HG03469 (cell line): ENCODE measurements at regions not wholly inside any gene's neighbourhood (a gene's known extent, or its start where the extent isn't known, plus 50 kb on each side); places are given as distances from the start of the nearest gene placed in this dataset.
"Not testable (repeated sequence)": the region's sequence is repeated elsewhere in the genome, so short reads cannot be mapped to it uniquely, and the experiment has no call there.

Source experiments
- ATAC-seq: cut with Tn5 transposase; IDR thresholded peaks from one replicate; pipeline ENCODE4 v1.9.1; 2021; ENCODE audit warnings: mild to moderate bottlenecking, moderate library complexity, moderate number of reproducible peaks; ENCODE audit not compliant: unreplicated experiment

DNA sequence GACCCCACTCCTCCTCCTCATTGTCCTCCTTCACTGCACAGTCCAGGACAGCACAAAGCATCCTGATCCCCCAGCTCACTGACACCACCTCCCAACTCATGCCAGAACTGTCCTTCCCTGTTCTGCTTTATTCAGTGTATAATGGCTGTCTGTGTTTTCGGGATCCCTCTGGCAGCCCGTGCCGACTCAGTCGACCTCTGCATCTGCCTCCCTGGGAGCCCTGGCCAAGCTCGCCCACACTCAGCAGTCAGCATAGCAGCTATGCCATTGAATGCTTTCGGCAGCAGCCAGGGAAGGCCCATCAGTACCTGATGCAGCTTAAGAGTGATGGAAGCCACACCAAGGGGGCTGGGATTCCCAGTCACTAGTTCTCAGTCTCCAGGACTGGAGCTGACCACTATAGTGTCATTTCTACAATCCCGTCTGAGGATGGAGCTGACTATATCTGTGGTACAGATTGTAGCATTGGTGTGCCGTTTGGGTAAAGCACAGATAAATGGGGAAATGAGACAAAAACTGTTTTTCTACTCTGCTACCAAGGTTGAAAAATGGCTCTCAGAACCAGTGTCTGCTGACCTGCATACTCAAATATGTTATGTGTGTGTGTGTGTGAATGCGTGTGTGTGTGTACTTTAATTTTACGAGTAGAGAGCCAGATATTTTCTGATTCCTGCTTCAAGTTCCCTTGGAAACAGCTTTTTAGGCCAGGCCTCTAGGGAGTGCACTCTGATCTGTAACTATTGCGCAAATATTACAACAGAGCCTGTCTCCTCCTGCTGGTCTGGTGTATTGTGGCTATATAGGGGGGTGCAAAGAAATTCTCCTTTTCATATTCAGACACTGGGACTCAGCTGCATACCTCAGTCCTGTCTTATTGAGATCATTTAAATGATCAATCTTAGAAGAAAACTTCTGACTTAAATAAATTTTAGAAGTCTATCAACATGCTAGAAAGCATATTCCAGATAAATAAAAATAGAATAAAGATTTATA is 78.8 kb upstream of the TOP3B start:
- no peak for ATAC-seq

DNA sequence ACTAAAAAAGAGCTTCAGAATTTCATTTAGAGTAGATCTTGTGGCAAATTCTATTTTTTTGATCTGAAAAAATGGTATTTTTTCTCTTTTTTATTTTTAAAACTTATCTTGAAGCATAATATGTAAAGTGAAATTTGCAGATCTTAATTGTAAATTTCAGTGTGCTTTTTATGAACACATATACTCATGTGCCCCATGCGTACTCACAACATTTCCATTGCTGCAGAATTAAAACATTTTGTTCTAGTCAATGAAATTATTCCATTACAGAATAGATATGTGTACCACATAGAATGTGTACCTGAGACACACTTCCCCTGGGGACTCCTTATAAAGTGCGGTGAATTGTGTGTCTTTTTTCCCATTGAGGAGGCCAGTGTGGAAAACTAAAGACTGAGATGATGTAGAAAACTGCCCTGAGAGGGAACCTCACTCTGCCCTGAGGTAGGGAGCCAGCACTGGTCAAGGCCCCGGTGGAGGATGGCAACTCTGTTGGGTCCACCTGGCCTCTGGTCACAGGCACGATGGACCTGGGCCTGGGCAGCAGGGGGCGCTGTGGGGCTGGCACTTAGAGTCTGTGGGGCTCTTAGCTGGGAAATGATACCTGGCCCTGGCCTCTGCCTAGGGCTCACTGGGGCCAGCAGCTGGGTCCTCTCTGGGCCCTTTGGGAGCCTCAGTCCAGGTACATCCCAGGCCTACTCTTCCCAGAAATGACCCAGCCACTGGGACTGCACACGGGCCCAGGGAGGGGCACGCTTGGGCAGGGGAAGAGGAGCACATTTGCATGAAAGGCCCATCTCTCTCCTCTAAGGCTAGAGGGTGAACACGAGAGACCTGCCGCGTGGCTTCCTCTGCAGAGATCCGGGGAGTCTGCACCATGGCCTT is 77.9 kb upstream of the TOP3B start:
- ATAC-seq, result no peak

DNA sequence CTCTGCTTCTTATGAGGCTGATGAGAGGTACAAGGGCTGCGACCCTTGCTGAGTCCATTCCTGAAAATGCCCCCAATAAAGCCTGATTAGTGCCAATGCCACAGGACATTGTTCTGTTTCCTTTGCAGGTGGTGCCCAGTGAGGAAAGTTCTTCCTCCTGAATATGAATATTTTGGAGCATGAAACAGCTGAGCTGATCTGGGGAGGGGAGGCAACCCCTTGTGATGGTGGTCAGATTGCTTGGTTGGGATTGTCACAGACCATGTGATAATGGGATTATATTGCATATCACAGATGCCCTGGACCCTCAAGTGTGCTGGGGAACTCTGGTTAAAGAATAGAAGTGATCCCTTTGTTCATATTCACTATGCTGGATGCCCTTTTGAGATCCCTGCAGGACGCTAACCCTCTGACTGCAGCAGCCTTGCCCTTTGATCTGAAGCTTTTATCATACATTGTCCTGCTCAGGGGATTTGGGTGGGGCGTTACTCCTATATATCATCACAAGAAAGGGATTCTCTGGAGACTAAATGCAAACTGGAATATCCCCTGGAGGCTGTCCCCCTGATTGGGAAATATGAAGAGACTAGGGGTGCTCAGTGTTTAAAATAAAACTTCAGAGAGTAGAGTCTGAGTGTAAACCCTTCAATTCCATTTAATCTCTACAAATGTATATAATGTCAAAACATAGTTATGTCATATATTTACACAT is 76.9 kb upstream of the TOP3B start:
- ATAC-seq, result no peak

DNA sequence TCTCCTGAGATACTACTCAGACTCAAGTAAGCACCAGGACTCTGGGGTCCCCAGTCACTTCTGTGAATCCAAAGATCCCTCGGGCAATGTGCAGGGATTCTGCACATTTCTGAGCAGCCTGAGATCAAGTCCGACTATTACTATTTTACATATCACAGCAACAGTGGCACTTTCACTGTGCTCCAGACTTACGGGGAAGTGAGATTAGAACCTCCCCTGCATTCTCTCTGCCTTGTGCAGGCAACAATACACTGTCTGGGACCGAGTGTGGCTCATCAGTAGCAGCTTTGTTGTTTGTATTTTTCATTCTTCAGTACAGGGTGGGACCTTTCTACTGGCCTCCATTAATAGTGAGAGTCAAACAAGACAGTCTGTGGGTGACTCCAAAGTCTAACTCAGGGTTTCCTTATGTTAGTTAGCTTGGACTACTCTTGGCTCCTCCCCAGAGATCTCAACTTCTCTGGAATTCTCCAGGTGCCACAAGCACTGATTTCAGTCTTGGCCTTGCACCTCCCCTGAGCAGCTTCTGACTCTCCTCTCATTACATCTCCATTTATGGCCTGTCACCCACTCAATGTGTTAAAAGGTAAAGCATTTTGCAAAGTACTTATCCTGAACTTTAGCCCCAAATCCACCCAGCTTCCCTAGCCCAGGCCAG is 76.2 kb upstream of the TOP3B start:
- ATAC-seq, result no peak

DNA sequence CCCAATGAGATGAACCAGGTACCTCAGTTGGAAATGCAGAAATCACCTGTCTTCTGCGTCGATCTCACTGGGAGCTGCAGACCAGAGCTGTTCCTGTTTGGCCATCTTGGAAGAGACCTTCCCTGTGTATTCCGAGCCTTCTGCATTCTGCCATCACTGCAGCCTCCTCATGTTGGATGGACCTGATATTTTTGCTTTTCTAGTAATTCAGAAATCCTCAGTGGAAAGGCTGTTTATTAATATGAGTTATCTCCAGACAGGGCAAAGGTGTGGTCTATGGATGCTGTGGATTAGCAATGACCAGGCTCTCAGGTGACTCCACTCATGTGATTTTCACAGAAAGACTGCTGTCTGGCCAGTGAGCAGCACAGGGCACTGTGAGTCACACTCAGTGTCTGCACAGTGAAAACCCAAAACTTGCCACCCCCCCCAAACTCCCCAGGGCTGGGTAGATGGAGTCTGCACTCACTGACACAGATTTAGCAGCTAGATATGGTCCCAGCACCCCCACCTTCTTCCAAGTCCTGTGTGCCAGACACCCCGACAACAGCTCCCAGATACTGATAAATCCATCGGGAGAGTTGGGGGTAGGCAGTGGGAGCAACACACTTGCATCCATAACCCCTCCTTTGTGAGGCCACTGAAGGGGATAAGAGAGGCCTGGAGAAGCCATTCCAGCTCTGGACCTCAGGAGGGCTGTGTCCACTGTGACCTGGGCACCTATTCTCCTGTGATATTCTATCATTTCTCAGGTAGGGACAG is 75.2 kb upstream of the TOP3B start:
- ATAC-seq, result no peak

GRCh38 chr22:22056809-22057594 is 74.4 kb upstream of the TOP3B start:
- ATAC-seq, result not testable (repeated sequence)

DNA sequence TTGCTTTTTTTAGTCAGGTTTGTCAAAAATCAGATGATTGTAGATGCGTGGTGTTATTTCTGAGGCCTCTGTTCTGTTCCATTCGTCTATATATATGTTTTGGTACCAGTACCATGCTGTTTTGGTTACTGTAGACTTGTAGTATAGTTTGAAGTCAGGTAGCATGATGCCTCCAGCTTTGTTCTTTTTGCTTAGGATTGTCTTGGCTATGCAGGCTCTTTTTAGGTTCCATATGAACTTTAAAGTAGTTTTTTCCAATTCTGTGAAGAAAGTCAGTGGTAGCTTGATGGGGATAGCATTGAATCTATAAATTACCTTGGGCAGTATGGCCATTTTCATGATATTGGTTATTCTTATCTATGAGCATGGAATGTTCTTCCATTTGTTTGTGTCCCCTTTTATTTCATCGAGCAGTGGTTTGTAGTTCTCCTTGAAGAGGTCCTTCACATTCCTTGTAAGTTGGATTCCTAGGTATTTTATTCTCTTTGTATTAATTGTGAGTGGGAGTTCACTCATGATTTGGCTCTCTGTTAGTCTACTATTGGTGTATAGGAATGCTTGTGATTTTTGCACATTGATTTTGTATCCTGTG is 70.1 kb upstream of the TOP3B start:
- not testable (repeated sequence) for ATAC-seq

DNA sequence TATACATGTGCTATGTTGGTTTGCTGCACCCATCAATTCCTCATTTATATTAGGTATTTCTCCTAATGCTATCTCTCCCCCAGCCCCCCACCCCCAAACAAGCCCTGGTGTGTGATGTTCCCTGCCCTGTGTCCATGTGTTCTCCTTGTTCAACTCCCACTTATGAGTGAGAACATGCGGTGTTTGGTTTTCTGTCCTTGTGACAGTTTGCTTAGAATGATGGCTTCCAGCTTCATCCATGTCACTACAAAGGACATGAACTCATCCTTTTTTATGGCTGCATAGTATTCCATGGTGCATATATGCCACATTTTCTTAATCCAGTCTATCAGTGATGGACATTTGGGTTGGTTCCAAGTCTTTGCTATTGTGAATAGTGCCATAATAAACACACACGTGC is 68.4 kb upstream of the TOP3B start:
- ATAC-seq, result not testable (repeated sequence)

- no peak for ATAC-seq
Measured at GRCh38 chr22:22050141-22050775, 67.7 kb upstream of the TOP3B start.

- no peak for ATAC-seq
Measured at GRCh38 chr22:22049684-22050083, 67.1 kb upstream of the TOP3B start.

- no peak for ATAC-seq
Measured at GRCh38 chr22:22048981-22049531, 66.5 kb upstream of the TOP3B start.

DNA sequence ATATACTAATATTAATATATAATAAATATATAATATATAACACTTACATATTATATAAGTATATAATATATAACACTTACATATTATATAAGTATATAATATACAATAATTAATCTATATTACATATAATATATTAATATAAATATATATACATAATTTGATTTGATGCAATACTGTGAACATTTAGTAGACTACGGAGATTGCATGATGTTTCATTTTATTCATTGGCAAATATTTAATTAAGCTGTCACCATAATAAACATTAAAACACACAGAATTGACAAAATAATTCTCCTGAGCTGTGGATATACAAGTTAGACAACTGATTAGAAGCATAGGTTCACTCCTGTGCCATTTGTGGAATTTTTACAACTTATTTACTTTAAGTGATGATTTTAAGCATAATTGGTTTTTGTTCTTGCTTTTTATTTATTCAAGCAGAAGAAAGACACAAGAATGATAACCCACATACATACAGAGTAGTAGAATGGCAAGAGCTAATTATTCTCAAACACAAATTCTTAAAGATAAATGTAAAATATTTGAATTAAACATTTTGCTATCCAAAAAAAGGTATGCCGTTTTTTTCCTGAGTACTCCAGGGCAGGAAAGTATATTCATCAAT is 65.8 kb upstream of the TOP3B start:
- no peak for ATAC-seq

GRCh38 chr22:22047776-22048175 is 65.2 kb upstream of the TOP3B start:
- no peak for ATAC-seq

DNA sequence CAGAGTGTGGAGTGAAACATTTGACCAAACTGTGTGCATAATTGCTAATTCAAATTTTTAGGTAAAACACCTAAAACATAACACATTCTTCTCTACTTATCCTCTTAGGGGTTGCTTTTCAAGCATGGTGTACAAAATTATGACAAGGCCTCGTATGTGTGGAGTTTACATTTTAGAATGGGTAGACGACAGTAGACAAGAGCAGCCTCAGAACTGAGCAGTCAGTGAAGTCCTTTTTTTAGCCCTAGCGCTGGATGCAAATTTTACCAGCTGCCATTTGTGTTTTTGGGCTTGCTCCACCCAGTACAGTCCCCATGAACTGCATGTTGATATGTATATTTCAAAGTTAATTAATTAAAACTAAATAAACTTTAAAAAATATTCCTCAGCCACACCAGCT is 64.7 kb upstream of the TOP3B start:
- ATAC-seq, result no peak

- no peak for ATAC-seq
Measured at GRCh38 chr22:22046370-22046769, 63.8 kb upstream of the TOP3B start.

DNA sequence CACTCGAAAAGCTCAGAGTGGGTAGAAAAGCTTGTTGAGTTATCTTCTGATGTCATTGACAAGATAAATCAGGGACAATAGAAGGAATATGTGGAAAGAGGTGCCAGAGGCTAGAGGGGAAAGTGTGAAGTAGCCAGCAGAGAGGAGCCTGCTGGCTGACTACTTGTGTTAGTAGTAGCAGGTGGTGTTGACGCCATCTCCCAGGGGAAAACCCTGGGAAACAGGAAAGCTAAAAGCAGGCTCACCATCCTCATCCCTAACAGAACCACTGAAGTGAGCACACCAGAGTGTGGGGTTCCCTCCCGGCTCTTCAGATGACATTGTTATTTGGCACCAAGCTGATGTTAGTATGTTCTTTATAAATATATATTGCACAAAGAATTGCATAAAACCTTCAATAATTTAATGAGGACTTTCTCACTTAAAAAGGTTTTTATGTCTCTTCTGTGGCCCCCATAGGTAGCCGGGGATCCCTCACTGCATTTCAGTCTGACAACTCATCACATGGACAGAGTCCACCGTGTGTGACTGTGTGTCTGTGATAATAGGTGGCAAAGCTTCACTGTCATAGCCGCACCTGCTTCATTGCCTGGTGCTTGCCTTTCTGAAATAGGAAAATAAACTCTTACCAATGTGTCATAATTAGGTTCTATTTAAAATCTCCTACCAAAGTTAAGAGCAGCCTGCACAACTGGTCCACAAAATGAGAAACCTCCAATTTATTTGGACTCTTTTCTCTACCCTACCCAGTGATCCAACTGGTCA is 63.2 kb upstream of the TOP3B start:
- ATAC-seq, result no peak

DNA sequence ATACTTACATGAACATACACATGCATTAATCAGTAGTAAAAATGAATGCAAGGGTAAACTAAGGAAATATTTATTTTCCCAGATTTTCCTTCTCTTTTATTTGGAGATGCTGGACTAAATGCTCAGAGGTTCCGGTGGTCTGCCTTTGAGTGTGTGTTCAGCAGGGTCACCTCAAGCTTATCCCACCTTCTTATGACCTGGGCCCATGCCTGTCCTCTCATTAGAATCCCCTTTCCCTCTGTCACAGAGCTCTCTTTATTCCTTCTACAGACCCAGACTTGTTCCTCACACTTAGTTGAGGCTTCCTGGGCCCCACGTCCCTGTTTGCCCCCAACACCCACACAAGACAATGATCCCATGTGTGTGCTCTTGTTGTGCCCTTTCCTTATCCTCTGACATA is 61.6 kb upstream of the TOP3B start:
- ATAC-seq, result no peak
